ENCODE measurements at regions not wholly inside any gene's neighbourhood (a gene's known extent, or its start where the extent isn't known, plus 50 kb on each side); places are given as distances from the start of the nearest gene placed in this dataset.

DNA sequence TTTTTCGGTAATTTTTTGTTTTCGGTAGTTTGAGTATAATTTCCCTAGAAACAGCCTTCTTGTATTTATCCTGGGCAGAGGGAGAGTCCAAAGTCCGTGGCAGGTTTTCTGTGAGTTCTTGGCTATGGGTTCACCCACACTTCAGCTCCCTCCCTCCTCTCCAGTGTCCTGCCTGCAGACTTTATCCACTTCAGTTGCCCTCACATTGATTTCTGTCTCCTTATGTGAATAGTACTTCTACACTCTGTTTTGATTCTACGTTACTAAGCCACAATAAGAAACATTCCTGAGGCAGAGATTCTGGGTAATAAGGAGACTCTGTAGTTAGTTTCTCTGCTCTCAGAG is 868.6 kb downstream of the METTL15 start:
- H3K27me3 ChIP-seq (ENCODE audit: control insufficient read depth, insufficient read depth, low read length): no peaks in the 10 kb centered on the region
- no peak for DNase-seq (ENCODE audit: low read depth, low spot score)
- H3K27ac ChIP-seq (ENCODE audit: low read length): no peak overlapping the region
- ChIA-PET CTCF (no interaction called here), POLR2A (no interaction called here)
- BruUV-seq (replicated peaks): no TSS peak
- no peaks in the 10 kb centered on the region for H3K36me3 ChIP-seq (ENCODE audit: control insufficient read depth, insufficient read depth, low read length)
- intact Hi-C loops (cut with micrococcal nuclease; ENCODE audit: unreplicated experiment): no loop called here
- no peak for TF ChIP-seq TCF7L2 (IDR thresholded peaks at IDR 0.05; ENCODE audit: low read depth, low read length)
- TF ChIP-seq, protein P1, sequence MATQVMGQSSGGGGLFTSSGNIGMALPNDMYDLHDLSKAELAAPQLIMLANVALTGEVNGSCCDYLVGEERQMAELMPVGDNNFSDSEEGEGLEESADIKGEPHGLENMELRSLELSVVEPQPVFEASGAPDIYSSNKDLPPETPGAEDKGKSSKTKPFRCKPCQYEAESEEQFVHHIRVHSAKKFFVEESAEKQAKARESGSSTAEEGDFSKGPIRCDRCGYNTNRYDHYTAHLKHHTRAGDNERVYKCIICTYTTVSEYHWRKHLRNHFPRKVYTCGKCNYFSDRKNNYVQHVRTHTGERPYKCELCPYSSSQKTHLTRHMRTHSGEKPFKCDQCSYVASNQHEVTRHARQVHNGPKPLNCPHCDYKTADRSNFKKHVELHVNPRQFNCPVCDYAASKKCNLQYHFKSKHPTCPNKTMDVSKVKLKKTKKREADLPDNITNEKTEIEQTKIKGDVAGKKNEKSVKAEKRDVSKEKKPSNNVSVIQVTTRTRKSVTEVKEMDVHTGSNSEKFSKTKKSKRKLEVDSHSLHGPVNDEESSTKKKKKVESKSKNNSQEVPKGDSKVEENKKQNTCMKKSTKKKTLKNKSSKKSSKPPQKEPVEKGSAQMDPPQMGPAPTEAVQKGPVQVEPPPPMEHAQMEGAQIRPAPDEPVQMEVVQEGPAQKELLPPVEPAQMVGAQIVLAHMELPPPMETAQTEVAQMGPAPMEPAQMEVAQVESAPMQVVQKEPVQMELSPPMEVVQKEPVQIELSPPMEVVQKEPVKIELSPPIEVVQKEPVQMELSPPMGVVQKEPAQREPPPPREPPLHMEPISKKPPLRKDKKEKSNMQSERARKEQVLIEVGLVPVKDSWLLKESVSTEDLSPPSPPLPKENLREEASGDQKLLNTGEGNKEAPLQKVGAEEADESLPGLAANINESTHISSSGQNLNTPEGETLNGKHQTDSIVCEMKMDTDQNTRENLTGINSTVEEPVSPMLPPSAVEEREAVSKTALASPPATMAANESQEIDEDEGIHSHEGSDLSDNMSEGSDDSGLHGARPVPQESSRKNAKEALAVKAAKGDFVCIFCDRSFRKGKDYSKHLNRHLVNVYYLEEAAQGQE (IDR thresholded peaks at IDR 0.05; ENCODE audit: insufficient read depth in 1 of 2, low read depth in 2 of 2, low read length in 1 of 2): no peak
- no peak for TF ChIP-seq SIN3A (IDR thresholded peaks at IDR 0.05; ENCODE audit: borderline replicate concordance, insufficient read depth, low read depth, low read length)
- TF ChIP-seq, protein P2, sequence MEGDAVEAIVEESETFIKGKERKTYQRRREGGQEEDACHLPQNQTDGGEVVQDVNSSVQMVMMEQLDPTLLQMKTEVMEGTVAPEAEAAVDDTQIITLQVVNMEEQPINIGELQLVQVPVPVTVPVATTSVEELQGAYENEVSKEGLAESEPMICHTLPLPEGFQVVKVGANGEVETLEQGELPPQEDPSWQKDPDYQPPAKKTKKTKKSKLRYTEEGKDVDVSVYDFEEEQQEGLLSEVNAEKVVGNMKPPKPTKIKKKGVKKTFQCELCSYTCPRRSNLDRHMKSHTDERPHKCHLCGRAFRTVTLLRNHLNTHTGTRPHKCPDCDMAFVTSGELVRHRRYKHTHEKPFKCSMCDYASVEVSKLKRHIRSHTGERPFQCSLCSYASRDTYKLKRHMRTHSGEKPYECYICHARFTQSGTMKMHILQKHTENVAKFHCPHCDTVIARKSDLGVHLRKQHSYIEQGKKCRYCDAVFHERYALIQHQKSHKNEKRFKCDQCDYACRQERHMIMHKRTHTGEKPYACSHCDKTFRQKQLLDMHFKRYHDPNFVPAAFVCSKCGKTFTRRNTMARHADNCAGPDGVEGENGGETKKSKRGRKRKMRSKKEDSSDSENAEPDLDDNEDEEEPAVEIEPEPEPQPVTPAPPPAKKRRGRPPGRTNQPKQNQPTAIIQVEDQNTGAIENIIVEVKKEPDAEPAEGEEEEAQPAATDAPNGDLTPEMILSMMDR (IDR thresholded peaks at IDR 0.05): no peak
- no peak for TF ChIP-seq POLR2AphosphoS5 (IDR thresholded peaks at IDR 0.05; ENCODE audit: low read depth, low read length)
- H3K9me3 ChIP-seq (ENCODE audit: control insufficient read depth, insufficient read depth, low read depth, low read length): no peaks in the 10 kb centered on the region
- ATAC-seq: no peak
- in situ Hi-C loops (cut with HindIII; ENCODE audit: low pct_unique_long_range_greater_than_20kb, low sequenced_read_pairs): no loop called here
- H3K4me1 ChIP-seq (ENCODE audit: control insufficient read depth, insufficient read depth, low read length): no peaks in the 10 kb centered on the region
- no peak overlapping the region for H3K4me3 ChIP-seq (ENCODE audit: low read depth in 2 of 2, low read length in 2 of 2)

DNA sequence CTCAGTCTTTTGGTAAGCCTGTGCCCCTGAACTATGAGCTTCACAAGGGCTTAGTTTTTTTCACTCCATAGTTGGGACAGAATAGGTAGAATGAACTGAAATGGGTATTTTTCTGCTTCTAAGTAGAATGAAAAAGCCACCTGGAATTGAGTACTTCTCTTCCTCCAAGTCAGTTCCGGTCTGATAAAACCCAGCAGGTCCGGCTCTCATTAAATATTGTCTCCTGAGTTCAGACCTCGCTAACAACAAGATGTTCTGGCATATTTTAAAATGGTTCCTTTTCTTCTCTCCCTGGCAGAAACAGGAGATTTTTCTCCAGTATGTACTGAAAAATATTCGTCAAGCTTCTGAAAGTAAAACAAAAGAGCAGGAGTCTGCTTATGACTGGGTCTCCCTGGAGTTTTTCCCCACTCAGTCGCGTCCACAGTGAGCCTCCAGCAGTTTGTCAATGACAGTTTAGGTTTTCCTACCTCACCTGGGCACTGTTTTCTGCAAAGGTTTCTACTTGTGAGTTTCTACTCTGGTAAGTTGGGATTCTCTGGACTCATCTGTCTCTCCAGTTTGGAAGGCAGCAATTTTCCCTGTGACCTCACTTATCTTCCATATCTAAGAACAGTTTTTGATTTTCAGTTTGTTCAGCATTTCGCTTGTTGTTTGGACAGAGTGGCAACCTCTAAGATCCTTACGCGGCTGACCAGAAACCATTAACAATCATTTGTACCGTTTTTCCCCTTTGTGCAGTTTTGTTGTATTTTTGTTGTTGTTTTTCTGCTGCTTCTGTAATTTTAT is 868.0 kb downstream of the METTL15 start:
- Histone ChIP-seq H3K27me3 (ENCODE audit: control insufficient read depth, insufficient read depth, low read length) (no peaks in the 10 kb centered on the region), H3K4me1 (ENCODE audit: control insufficient read depth, insufficient read depth, low read length) (no peaks in the 10 kb centered on the region), H3K9me3 (ENCODE audit: control insufficient read depth, insufficient read depth, low read depth, low read length) (no peaks in the 10 kb centered on the region), H3K27ac (ENCODE audit: low read length) (no peak overlapping the region), H3K4me3 (ENCODE audit: low read depth in 2 of 2, low read length in 2 of 2) (0 out of 4 replicates have a peak overlapping the region, but pooled peaks of 1 of the 2 experiments have one; percentile 1), H3K36me3 (ENCODE audit: control insufficient read depth, insufficient read depth, low read length) (no peaks in the 10 kb centered on the region)
- intact Hi-C loops (cut with micrococcal nuclease; ENCODE audit: unreplicated experiment): no loop called here
- DNase-seq (ENCODE audit: low read depth, low spot score) (no peak), ATAC-seq (no peak)
- TF ChIP-seq TCF7L2 (IDR thresholded peaks at IDR 0.05; ENCODE audit: low read depth, low read length) (no peak), SIN3A (IDR thresholded peaks at IDR 0.05; ENCODE audit: borderline replicate concordance, insufficient read depth, low read depth, low read length) (no peak), POLR2AphosphoS5 (IDR thresholded peaks at IDR 0.05; ENCODE audit: low read depth, low read length) (no peak)
- TF ChIP-seq, protein P1 (IDR thresholded peaks at IDR 0.05; ENCODE audit: insufficient read depth in 1 of 2, low read depth in 2 of 2, low read length in 1 of 2): no peak
- TF ChIP-seq, protein P2 (IDR thresholded peaks at IDR 0.05): no peak
- ChIA-PET CTCF (interaction anchor here (0.6 kb wide), 1 partner anchor 40 kb away, joined by 3 read pairs; no protein-coding TSS in a partner anchor), POLR2A (no interaction called here)
- in situ Hi-C loops (cut with HindIII; ENCODE audit: low pct_unique_long_range_greater_than_20kb, low sequenced_read_pairs): no loop called here
- BruUV-seq (replicated peaks): no TSS peak
